IMR-90 (cell line): ENCODE measurements at regions not wholly inside any gene's neighbourhood (a gene's known extent, or its start where the extent isn't known, plus 50 kb on each side); places are given as distances from the start of the nearest gene placed in this dataset.
A peak's percentile ranks its signal among the peaks of the same experiment; 100 is the strongest.

Experiments used
- ATAC-seq: fragments of 200-7000 bp; cut with Tn5 transposase; 2 replicates; pipeline ENCODE4 v1.9.1; 2020; ENCODE audit warnings: low read depth, mild to moderate bottlenecking, moderate library complexity
- BruUV-seq: library from RNA; stranded (reverse); fragments of 400-500 nt; replicated peaks from 2 replicates; lab custom pipeline; 2021; lab: Mats Ljungman, UMichigan
- CTCF ChIA-PET: fragments of 300-600 bp; formaldehyde crosslinking; extraction: SDS; loops from one replicate; lab custom pipeline; 2021; ENCODE audit warnings: antibody characterized with exemption; lab: Yijun Ruan, JAX
- POLR2A ChIA-PET: fragments of 300-600 bp; sonication (Branson Sonifier 250); formaldehyde crosslinking; loops from one replicate; lab custom pipeline; 2022; ENCODE audit warnings: antibody characterized with exemption; ENCODE audit not compliant: unreplicated experiment; lab: Charles Lee
- DNase-seq: peaks from one replicate; pipeline ENCODE4 v3.0.0; 2013
- H2AFZ ChIP-seq: replicated peaks from 2 replicates; pipeline ENCODE3; 2013; ENCODE audit warnings: low read length, mild to moderate bottlenecking; ENCODE audit not compliant: poor library complexity
- H2AK5ac ChIP-seq: 2 replicates; pipeline ENCODE4 v1.6.1; 2013; ENCODE audit warnings: low read depth, low read length, inconsistent platforms
- H2AK9ac ChIP-seq: replicated peaks from 2 replicates; pipeline ENCODE3; 2013; ENCODE audit warnings: mild to moderate bottlenecking, low read depth, low read length, moderate library complexity; ENCODE audit not compliant: poor library complexity
- H2BK120ac ChIP-seq: 2 replicates; pipeline ENCODE4 v1.6.1; 2013; ENCODE audit warnings: low read depth, low read length, inconsistent platforms
- H2BK15ac ChIP-seq: 3 replicates; pipeline ENCODE4 v1.6.1; 2013; ENCODE audit warnings: low read depth, low read length, inconsistent platforms
- H2BK20ac ChIP-seq: 2 replicates; pipeline ENCODE4 v1.6.1; 2013; ENCODE audit warnings: low read depth, mild to moderate bottlenecking, inconsistent platforms, low read length, moderate library complexity
- H2BK5ac ChIP-seq: 2 replicates; pipeline ENCODE4 v1.6.1; 2013; ENCODE audit warnings: mild to moderate bottlenecking, low read depth, low read length, inconsistent platforms; ENCODE audit not compliant: poor library complexity, severe bottlenecking
- H3K14ac ChIP-seq: replicated peaks from 2 replicates; pipeline ENCODE4 v1.6.1; 2013; ENCODE audit warnings: low read depth, low read length, inconsistent platforms
- H3K18ac ChIP-seq: 2 replicates; pipeline ENCODE4 v1.6.1; 2013; ENCODE audit warnings: low read depth, low read length, control low read depth
- H3K23ac ChIP-seq: 2 replicates; pipeline ENCODE4 v1.6.1; 2013; ENCODE audit warnings: low read depth, low read length, inconsistent platforms
- H3K27ac ChIP-seq: 2 replicates; pipeline ENCODE4 v1.5.1; 2013; ENCODE audit warnings: mild to moderate bottlenecking, control low read depth, low read length; ENCODE audit not compliant: insufficient read depth
- H3K27me3 ChIP-seq: 2 replicates; pipeline ENCODE4 v1.6.1; 2013; ENCODE audit warnings: low read length; ENCODE audit not compliant: control insufficient read depth, insufficient read depth
- H3K36me3 ChIP-seq: 2 replicates; pipeline ENCODE4 v1.6.1; 2013; ENCODE audit warnings: low read length, mixed read lengths; ENCODE audit not compliant: control insufficient read depth, insufficient read depth
- H3K4ac ChIP-seq: 2 replicates; pipeline ENCODE4 v1.6.1; 2013; ENCODE audit warnings: low read depth, low read length, inconsistent platforms
- H3K4me1 ChIP-seq: 2 replicates; pipeline ENCODE4 v1.6.1; 2013; ENCODE audit warnings: low read length, mixed read lengths; ENCODE audit not compliant: control insufficient read depth, insufficient read depth
- H3K4me2 ChIP-seq: 2 replicates; pipeline ENCODE4 v1.6.1; 2013; ENCODE audit warnings: low read depth, mild to moderate bottlenecking, control low read depth, low read length, moderate library complexity
- H3K4me3 ChIP-seq: 2 replicates; pipeline ENCODE4 v1.5.1; 2013; ENCODE audit warnings: low read depth, mild to moderate bottlenecking, control low read depth, low read length, moderate library complexity; ENCODE audit not compliant: insufficient read depth
- H3K56ac ChIP-seq: 2 replicates; pipeline ENCODE4 v1.6.1; 2013; ENCODE audit warnings: low read length, inconsistent platforms; ENCODE audit not compliant: insufficient read depth; ENCODE audit errors: extremely low read depth
- H3K79me1 ChIP-seq, 2 experiments: 2 replicates each; pipeline ENCODE4 v1.6.1; 2013; ENCODE audit warnings: low read length in 2 of 2, inconsistent platforms in 1 of 2, low read depth in 1 of 2
- H3K9ac ChIP-seq: 2 replicates; pipeline ENCODE4 v1.6.1; 2013; ENCODE audit warnings: low read depth, low read length, control low read depth
- H3K9me1 ChIP-seq: 2 replicates; pipeline ENCODE4 v1.6.1; 2013; ENCODE audit warnings: low read length, inconsistent platforms; ENCODE audit not compliant: insufficient read depth
- H3K9me3 ChIP-seq: 2 replicates; pipeline ENCODE4 v1.6.1; 2013; ENCODE audit warnings: low read length; ENCODE audit not compliant: control insufficient read depth, insufficient read depth
- H4K20me1 ChIP-seq: 2 replicates; pipeline ENCODE4 v1.6.1; 2013; ENCODE audit warnings: low read length, inconsistent platforms; ENCODE audit not compliant: insufficient read depth
- H4K5ac ChIP-seq: 2 replicates; pipeline ENCODE4 v1.6.1; 2013; ENCODE audit warnings: mild to moderate bottlenecking, low read depth, low read length, control low read depth
- H4K8ac ChIP-seq, 2 experiments: 2 replicates each; pipeline ENCODE4 v1.6.1; 2013; ENCODE audit warnings: low read depth in 2 of 2, low read length in 2 of 2, control low read depth in 1 of 2, inconsistent platforms in 1 of 2
- H4K91ac ChIP-seq: 2 replicates; pipeline ENCODE4 v1.6.1; 2013; ENCODE audit warnings: low read depth, low read length, inconsistent platforms; ENCODE audit not compliant: insufficient read depth
- BHLHE40 ChIP-seq: fragments of 150-350 bp; IDR thresholded peaks from 2 replicates; pipeline ENCODE4 v1.6.1; 2016; ENCODE audit warnings: mild to moderate bottlenecking, low read depth, low read length
- CEBPB ChIP-seq: IDR thresholded peaks from 2 replicates; pipeline ENCODE4 v1.6.1; 2012; ENCODE audit warnings: low read depth, low read length, improper control_type of control experiment
- CHD1 ChIP-seq: IDR thresholded peaks from 2 replicates; pipeline ENCODE4 v1.6.1; 2012; ENCODE audit warnings: low read depth, low read length, improper control_type of control experiment
- FOS ChIP-seq: fragments of 150-350 bp; IDR thresholded peaks from 2 replicates; pipeline ENCODE4 v1.6.1; 2016; ENCODE audit warnings: low read depth, low read length
- MAFK ChIP-seq: IDR thresholded peaks from 2 replicates; pipeline ENCODE4 v1.6.1; 2012; ENCODE audit warnings: low read depth, low read length, improper control_type of control experiment
- MAZ ChIP-seq: IDR thresholded peaks from 2 replicates; pipeline ENCODE4 v1.6.1; 2012; ENCODE audit warnings: low read depth, mild to moderate bottlenecking, low read length, improper control_type of control experiment, moderate library complexity, borderline replicate concordance
- MXI1 ChIP-seq: IDR thresholded peaks from 2 replicates; pipeline ENCODE4 v1.6.1; 2012; ENCODE audit warnings: low read depth, mild to moderate bottlenecking, low read length, moderate library complexity, borderline replicate concordance
- NFE2L2 ChIP-seq: fragments of 150-350 bp; IDR thresholded peaks from 2 replicates; pipeline ENCODE4 v1.6.1; 2016; ENCODE audit warnings: low read depth, mild to moderate bottlenecking, low read length
- POLR2A ChIP-seq: IDR thresholded peaks from 2 replicates; pipeline ENCODE4 v1.6.1; 2012; ENCODE audit warnings: mild to moderate bottlenecking, low read depth, low read length
- RAD21 ChIP-seq: IDR thresholded peaks from 2 replicates; pipeline ENCODE4 v1.6.1; 2012; ENCODE audit warnings: low read length, improper control_type of control experiment
- RCOR1 ChIP-seq: IDR thresholded peaks from 2 replicates; pipeline ENCODE4 v1.6.1; 2012; ENCODE audit warnings: mild to moderate bottlenecking, low read length, improper control_type of control experiment; ENCODE audit not compliant: insufficient replicate concordance
- RFX5 ChIP-seq: IDR thresholded peaks from 2 replicates; pipeline ENCODE4 v1.8.0; 2012; ENCODE audit warnings: low read depth, mild to moderate bottlenecking, low read length, moderate library complexity
- SMC3 ChIP-seq: fragments of 150-350 bp; IDR thresholded peaks from 2 replicates; pipeline ENCODE4 v1.6.1; 2016; ENCODE audit warnings: low read depth, mild to moderate bottlenecking, antibody characterized with exemption, low read length, moderate library complexity
- WGBS, 2 experiments: methylation state at CpG; one replicate each; pipeline versions ENCODE4 v1.1.5 to v1.1.7; 2013; ENCODE audit warnings: missing lambda C conversion rate in 2 of 2; ENCODE audit not compliant: insufficient read length in 1 of 2; ENCODE audit errors: extremely low coverage in 2 of 2; 5-methylcytosine and 5-hydroxymethylcytosine counted together
- dilution Hi-C: fragments of 300-500 bp; cut with HindIII; formaldehyde crosslinking; loops from one replicate; pipeline ENCODE4 v1.14.3; 2018; ENCODE audit warnings: low sequenced_read_pairs; ENCODE audit not compliant: unreplicated experiment
- in situ Hi-C: fragments of 300-500 bp; cut with MboI; formaldehyde crosslinking; loops from 3 replicates; pipeline ENCODE4 v1.14.3; 2019; ENCODE audit warnings: low sequenced_read_pairs, inconsistent platforms, mixed read lengths
- intact Hi-C: fragments of 100-400 bp; cut with micrococcal nuclease; formaldehyde crosslinking; loops from 2 replicates; pipeline ENCODE4 v1.10.0; 2022
- TF ChIP-seq, protein P1 (sequence below): fragments of 150-350 bp; IDR thresholded peaks from 2 replicates; pipeline ENCODE4 v1.6.1; 2017; ENCODE audit warnings: mild to moderate bottlenecking, antibody characterized with exemption, low read length, low read depth
- TF ChIP-seq, protein P2 (sequence below): conservative IDR thresholded peaks from 2 replicates; pipeline ENCODE4 v1.5.1; 2012; ENCODE audit warnings: mild to moderate bottlenecking, low read depth, low read length, improper control_type of control experiment
- TF ChIP-seq, protein P3 (sequence below): fragments of 150-350 bp; IDR thresholded peaks from 2 replicates; pipeline ENCODE4 v1.6.1; 2016; ENCODE audit warnings: low read depth, mild to moderate bottlenecking, low read length, moderate library complexity, borderline replicate concordance

GRCh38 chr2:61693744-61694143, 155.6 kb upstream of the XPO1 start:
- Histone ChIP-seq H3K79me1 (no peaks in the 10 kb centered on the region), H3K18ac (no peak overlapping the region), H2AFZ (no peak overlapping the region), H2BK5ac (no peak overlapping the region), H3K4me2 (no peak overlapping the region), H3K27ac (no peak overlapping the region), H3K27me3 (no peaks in the 10 kb centered on the region), H2AK5ac (no peak overlapping the region), H3K23ac (no peak overlapping the region; the same call in 1 of the 2 replicates), H2BK20ac (no peak overlapping the region), H3K36me3 (no peaks in the 10 kb centered on the region), H3K4me1 (no peaks in the 10 kb centered on the region), H3K4ac (no peak overlapping the region), H4K8ac (peak overlapping the region; percentile 89 to 100; a peak in 3 of 4 replicates), H3K14ac (peak overlapping the region; percentile 94; the same call in 1 of the 2 replicates), H3K4me3 (no peak overlapping the region), H2BK120ac (no peak overlapping the region), H3K9me1 (peaks cover 8% of the 10 kb centered on the region), H3K56ac (no peak overlapping the region), H2AK9ac (no peak overlapping the region), H2BK15ac (no peak overlapping the region), H3K9ac (no peak overlapping the region), H4K5ac (no peak overlapping the region), H3K9me3 (no peaks in the 10 kb centered on the region), H4K91ac (no peak overlapping the region), H4K20me1 (no peaks in the 10 kb centered on the region)
- no peak for TF ChIP-seq POLR2A
- no peak for TF ChIP-seq CEBPB
- no peak for TF ChIP-seq MXI1
- TF ChIP-seq, protein P1, sequence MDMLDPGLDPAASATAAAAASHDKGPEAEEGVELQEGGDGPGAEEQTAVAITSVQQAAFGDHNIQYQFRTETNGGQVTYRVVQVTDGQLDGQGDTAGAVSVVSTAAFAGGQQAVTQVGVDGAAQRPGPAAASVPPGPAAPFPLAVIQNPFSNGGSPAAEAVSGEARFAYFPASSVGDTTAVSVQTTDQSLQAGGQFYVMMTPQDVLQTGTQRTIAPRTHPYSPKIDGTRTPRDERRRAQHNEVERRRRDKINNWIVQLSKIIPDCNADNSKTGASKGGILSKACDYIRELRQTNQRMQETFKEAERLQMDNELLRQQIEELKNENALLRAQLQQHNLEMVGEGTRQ, result no peak
- TF ChIP-seq, protein P2, sequence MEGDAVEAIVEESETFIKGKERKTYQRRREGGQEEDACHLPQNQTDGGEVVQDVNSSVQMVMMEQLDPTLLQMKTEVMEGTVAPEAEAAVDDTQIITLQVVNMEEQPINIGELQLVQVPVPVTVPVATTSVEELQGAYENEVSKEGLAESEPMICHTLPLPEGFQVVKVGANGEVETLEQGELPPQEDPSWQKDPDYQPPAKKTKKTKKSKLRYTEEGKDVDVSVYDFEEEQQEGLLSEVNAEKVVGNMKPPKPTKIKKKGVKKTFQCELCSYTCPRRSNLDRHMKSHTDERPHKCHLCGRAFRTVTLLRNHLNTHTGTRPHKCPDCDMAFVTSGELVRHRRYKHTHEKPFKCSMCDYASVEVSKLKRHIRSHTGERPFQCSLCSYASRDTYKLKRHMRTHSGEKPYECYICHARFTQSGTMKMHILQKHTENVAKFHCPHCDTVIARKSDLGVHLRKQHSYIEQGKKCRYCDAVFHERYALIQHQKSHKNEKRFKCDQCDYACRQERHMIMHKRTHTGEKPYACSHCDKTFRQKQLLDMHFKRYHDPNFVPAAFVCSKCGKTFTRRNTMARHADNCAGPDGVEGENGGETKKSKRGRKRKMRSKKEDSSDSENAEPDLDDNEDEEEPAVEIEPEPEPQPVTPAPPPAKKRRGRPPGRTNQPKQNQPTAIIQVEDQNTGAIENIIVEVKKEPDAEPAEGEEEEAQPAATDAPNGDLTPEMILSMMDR, result no peak
- TF ChIP-seq MAZ, result no peak
- no peak for TF ChIP-seq BHLHE40
- no peak for TF ChIP-seq SMC3
- TF ChIP-seq NFE2L2, result no peak
- TF ChIP-seq RAD21, result no peak
- no peak for TF ChIP-seq RFX5
- TF ChIP-seq FOS, result no peak
- TF ChIP-seq RCOR1, result no peak
- TF ChIP-seq CHD1, result no peak
- no peak for TF ChIP-seq MAFK
- TF ChIP-seq, protein P3, sequence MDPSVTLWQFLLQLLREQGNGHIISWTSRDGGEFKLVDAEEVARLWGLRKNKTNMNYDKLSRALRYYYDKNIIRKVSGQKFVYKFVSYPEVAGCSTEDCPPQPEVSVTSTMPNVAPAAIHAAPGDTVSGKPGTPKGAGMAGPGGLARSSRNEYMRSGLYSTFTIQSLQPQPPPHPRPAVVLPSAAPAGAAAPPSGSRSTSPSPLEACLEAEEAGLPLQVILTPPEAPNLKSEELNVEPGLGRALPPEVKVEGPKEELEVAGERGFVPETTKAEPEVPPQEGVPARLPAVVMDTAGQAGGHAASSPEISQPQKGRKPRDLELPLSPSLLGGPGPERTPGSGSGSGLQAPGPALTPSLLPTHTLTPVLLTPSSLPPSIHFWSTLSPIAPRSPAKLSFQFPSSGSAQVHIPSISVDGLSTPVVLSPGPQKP, result no peak
- ChIA-PET POLR2A (no interaction called here), CTCF (no interaction called here)
- in situ Hi-C loops (no loop called here), dilution Hi-C loops (no loop called here), intact Hi-C loops (loop anchor here (5.0 kb wide), 1 partner anchor 59 kb away; no protein-coding TSS in a partner anchor)
- WGBS, 2 experiments, result 100% methylated on average over 1 of the region's 2 CpGs; no CpG with 5 or more reads in 1 of the 2 experiments
- DNase-seq, result no peak
- BruUV-seq, result no TSS peak
- no peak for ATAC-seq
